NB4 (cell line): ENCODE measurements at regions not wholly inside any gene's neighbourhood (a gene's known extent, or its start where the extent isn't known, plus 50 kb on each side); places are given as distances from the start of the nearest gene placed in this dataset.

ENCODE experiments used
- CTCF ChIP-seq: IDR thresholded peaks from one replicate; pipeline ENCODE4 v1.5.1; 2012; ENCODE audit warnings: low read depth, low read length
- MAX ChIP-seq: IDR thresholded peaks from 2 replicates; pipeline ENCODE4 v1.6.1; 2011; ENCODE audit warnings: low read depth, low read length
- MYC ChIP-seq: IDR thresholded peaks from 2 replicates; pipeline ENCODE4 v1.6.1; 2011; ENCODE audit warnings: low read depth, low read length
- POLR2A ChIP-seq: IDR thresholded peaks from 2 replicates; pipeline ENCODE4 v1.6.1; 2011; ENCODE audit warnings: mild to moderate bottlenecking; ENCODE audit not compliant: insufficient read length; ENCODE audit errors: extremely low read depth

- TF ChIP-seq CTCF (no peak), POLR2A (no peak), MAX (no peak), MYC (no peak)
These were observed 443.8 kb downstream of the MBD2 start for GRCh38 chr18:53780666-53781065.
